HG02623 (cell line): ENCODE measurements at regions not wholly inside any gene's neighbourhood (a gene's known extent, or its start where the extent isn't known, plus 50 kb on each side); places are given as distances from the start of the nearest gene placed in this dataset.

ENCODE experiments used
- ATAC-seq: cut with Tn5 transposase; IDR thresholded peaks from one replicate; pipeline ENCODE4 v1.9.1; 2021; ENCODE audit warnings: moderate library complexity; ENCODE audit not compliant: unreplicated experiment

GRCh38 chr13:107866032-107866940, 349.1 kb downstream of the LIG4 start:
- ATAC-seq: no peak

- no peak for ATAC-seq
Observed at GRCh38 chr13:107865643-107866031, 349.7 kb downstream of the LIG4 start.

DNA sequence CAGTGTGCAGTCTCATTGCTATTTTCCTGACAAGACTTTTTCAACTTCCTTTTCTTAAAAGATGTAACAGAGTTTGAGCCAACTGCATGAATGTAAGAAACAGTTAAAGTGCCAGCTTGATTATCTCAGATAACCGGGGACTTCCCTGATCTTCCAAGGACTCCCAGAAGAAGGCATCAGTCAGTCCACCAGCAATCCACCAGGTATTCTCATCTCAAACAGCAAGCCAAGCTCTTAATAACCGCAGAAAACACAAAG, 350.1 kb downstream of the LIG4 start:
- no peak for ATAC-seq

DNA sequence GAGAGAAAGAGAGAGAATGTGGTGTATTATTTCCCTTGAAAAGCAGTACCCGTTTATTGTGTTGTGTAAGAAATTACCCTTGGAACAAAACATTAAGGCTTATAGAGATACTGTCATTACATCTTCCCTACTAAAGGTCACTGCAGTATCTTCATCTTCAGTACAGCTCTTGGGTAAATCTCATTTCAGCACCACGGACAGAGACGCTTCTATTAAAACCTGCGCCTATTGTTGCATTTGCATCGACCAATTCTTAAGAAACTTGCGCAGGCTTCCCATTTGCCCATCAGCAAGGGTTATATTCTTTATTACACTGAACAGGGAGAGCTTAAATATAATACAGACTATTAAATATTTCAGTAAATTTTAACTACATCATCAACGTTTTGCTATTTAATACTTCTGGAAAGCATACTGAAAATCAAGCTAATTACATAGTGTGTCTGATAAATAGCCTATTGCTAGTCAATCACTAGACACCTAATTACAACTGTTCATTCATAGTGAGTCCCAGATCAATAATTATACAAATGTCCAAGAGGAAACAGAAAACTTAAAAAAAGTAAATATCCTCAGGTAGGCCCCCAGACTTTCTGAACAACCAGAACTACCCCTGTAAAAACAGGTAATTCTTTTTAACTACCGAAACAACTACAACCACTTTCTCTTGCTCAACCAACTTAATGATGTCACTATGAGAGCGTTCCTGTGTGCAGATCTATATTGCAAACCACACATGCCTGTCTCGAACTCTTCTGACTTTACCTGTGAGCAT, 350.6 kb downstream of the LIG4 start:
- ATAC-seq: no peak

DNA sequence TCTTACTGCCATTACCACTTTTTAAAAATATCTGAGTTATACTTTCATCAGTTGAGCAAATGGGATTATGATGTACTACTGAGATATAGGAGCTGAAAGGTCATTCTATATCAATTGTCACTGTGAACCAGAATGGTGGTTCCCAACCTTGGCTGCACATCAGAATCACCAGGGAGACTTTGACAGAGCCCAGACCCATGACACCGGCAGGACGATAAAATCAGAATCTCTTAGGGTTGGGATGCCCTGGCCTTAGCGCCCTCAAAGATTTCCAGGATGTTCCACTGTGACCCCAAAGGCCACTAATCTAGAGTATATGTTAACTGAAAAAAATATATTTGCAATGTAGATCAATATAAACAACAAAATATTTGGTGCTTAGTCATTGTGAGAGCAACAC, 355.1 kb downstream of the LIG4 start:
- ATAC-seq: no peak

DNA sequence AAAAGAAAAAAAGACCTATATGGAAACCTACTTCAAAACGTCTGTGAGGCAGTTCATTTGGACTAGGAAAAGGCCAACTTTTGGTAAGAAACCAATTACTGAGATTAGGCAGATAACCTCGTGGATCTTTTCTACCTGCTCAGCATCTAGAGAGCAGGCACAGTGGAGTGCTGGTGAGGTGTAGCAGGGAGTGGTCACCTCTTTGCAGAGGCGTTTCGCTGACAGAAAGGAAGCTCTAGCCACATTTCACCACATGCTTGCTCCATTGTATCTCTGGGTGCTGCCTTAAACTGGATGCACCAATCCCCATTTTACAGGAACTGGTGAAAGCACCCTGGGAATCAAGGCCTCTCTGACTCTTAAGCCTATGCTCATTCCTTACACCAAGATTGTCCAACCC, 360.5 kb downstream of the LIG4 start:
- ATAC-seq: no peak

- no peak for ATAC-seq
Observed at GRCh38 chr13:107852072-107852471, 363.3 kb downstream of the LIG4 start.

- no peak for ATAC-seq
Observed at GRCh38 chr13:107851670-107852069, 363.7 kb downstream of the LIG4 start.

DNA sequence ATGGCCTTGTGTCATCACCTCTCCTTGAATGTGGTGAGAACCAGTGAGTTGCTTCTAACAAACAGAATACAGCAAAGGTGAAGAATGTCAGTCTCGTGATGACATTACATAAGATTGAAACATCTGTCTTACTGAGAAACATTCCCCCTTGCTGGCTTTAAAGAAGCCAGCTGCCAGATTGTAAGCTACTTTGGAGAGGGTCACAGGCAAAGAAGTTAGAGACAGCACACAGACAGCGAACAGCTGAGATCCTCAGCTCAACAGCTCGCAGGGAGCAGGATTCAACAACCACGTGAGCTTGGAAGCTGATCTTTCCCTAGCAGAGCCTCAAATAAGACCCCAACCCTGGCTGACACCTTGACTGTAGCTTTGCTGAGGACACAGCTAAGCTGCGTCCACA, 367.9 kb downstream of the LIG4 start:
- ATAC-seq: no peak

DNA sequence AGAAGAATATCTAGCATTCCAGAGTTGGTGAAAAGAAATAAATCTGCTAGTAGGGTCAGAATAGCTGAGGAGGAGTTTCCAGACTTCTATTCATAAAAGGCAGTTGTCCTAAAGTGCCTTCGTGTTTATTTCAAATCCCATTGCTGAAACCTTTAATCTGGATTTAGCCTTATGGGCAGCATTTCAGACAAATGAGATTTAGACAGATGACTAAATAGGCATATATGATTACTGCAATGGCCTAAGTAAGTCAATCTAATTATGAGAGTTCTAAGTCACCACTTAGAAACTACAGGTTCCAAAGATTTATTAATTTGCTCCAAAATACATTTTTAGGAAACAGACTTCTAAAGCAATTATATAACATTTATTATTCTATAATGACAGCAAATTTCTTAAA, 368.7 kb downstream of the LIG4 start:
- ATAC-seq: no peak

GRCh38 chr13:107845911-107846310, 369.4 kb downstream of the LIG4 start:
- ATAC-seq: no peak

GRCh38 chr13:107843681-107844080, 371.7 kb downstream of the LIG4 start:
- no peak for ATAC-seq

DNA sequence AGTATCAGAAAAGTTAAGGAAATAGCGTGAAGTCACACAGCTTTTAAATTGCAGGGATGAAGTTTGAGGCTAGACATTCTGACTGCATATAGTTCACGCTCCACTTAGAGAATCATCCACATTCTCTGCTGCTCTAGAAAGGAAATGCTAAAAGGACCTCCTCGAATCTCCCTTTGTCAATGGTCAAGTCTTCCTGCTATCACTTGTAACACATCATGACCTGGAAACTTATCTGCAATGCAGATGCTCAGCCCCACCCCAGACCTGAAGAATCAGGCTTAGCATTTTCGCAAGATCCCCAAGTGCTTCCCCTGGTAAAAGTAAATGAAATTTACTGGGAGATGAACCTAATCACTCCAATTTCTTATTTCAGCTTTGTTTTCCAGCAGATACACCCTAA, 372.1 kb downstream of the LIG4 start:
- ATAC-seq: no peak

- no peak for ATAC-seq
Observed at GRCh38 chr13:107842562-107843180, 372.7 kb downstream of the LIG4 start.

- ATAC-seq: no peak
Observed at GRCh38 chr13:107838588-107839161, 376.7 kb downstream of the LIG4 start.

- ATAC-seq: no peak
Observed at GRCh38 chr13:107836685-107837084, 378.7 kb downstream of the LIG4 start.

- peak; percentile 60 for ATAC-seq
Observed at GRCh38 chr13:107835339-107836018, 379.9 kb downstream of the LIG4 start.

- no peak for ATAC-seq
Observed at GRCh38 chr13:107834717-107835116, 380.6 kb downstream of the LIG4 start.

- no peak for ATAC-seq
Observed at GRCh38 chr13:107834281-107834680, 381.1 kb downstream of the LIG4 start.

DNA sequence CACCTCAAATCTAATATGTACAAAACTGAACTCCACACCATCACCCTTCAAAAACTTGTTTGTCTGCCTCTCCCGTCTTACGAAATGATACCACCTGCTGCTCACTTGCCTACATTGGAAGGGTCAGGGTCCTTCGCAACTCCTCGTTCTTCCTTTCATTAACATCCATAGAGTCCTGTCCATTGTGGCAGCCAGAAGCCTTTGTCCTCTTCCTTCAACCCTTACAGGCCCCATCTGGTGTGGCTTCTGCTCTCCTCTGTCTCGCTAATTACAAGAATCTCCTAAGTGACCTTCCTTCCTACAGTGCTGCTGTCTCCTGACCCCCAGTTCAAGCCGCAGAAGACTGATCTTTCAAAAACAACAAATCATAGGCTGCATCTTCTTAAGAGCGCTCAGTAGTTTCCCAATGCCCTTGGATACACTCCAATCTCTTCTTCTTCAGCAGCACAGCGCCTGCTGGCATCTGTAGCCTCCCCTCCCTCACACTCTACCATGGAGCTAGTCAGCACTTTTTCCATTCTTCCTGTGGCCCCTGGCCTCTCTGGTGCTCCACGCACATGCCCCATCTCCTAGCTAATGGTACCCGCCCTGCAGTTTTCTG, 382.7 kb downstream of the LIG4 start:
- no peak for ATAC-seq

GRCh38 chr13:107830804-107831203, 384.5 kb downstream of the LIG4 start:
- ATAC-seq: no peak
